ENCODE measurements at regions not wholly inside any gene's neighbourhood (a gene's known extent, or its start where the extent isn't known, plus 50 kb on each side); places are given as distances from the start of the nearest gene placed in this dataset.
A peak's percentile ranks its signal among the peaks of the same experiment; 100 is the strongest.

- 85 to 89% methylated on average over 5 of the region's 5 CpGs for WGBS, 2 donors
- no peak for TF ChIP-seq CTCF (IDR thresholded peaks at IDR 0.05)
- Histone ChIP-seq H3K27me3 (no peaks in the 10 kb centered on the region), H3K4me3 (no peak overlapping the region), H3K9me3 (no peaks in the 10 kb centered on the region), H3K4me1 (peaks cover 0 to 4% (median 0%) of the 10 kb centered on the region in 3 donors), H3K27ac (no peak overlapping the region), H3K36me3 (no peaks in the 10 kb centered on the region)
- intact Hi-C loops (cut with DNase I): no loop called here
- no peak for DNase-seq
- no peak for FAIRE-seq
- no peak for ATAC-seq
Observed at GRCh38 chr7:356087-356486, 66.1 kb downstream of the FOXL3 start.

DNA sequence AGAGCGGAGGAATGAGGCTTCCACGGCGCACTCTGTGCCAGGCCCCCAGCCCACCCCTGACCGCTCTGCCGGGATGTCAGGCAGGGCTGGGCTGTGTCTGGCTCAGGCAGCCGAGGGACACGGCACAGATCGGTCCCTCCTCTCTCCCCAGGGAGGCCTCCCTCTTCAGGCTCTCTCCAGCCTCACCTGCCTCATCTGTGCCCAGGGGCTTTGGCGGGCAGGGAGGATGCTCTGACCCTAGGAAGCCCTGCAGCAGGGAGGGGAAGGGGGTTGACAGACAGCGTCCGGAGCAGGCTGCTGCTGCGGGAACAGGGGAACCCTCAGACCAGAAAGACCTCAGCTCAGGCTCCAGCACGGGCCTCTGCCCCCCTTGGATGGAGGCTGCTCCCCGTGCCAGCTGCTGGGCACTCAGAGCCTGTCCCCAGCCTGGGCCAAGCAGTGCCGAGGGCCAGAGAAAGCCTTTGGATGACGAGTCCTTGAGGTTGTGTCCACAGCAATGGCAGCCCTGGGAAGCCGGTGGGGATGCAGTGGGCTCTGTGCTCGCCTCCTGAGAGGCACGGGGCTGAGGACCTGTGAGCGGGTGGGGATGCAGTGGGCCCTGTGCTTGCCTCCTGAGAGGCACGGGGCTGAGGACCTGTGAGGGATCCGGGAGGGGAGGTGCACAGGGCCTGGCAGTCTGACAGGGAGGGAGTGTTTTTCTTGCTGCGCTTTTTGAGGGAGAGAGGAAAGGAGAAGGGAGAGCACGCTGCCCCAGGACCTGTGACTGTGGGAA is 66.9 kb downstream of the FOXL3 start:
- 80 to 81% methylated on average over 24 of the region's 24 CpGs for WGBS, 2 donors
- Histone ChIP-seq H3K27me3 (no peaks in the 10 kb centered on the region), H3K27ac (peak overlapping the region in 1 of 4 donors; percentile 28), H3K4me3 (no peak overlapping the region), H3K9me3 (no peaks in the 10 kb centered on the region), H3K4me1 (peaks cover 0 to 5% (median 0%) of the 10 kb centered on the region in 3 donors), H3K36me3 (no peaks in the 10 kb centered on the region)
- ATAC-seq (peak in 3 of 4 donors; percentile 40 to 48 (median 47)), DNase-seq (peak in 2 of 6 donors; percentile 38 to 86), FAIRE-seq (no peak)
- intact Hi-C loops (cut with DNase I): no loop called here
- TF ChIP-seq CTCF (IDR thresholded peaks at IDR 0.05): no peak

- H3K27me3 ChIP-seq: no peaks in the 10 kb centered on the region
- no peaks in the 10 kb centered on the region for H3K9me3 ChIP-seq
- intact Hi-C loops (cut with DNase I): no loop called here
- H3K4me1 ChIP-seq: peaks cover 0 to 13% (median 0%) of the 10 kb centered on the region in 3 donors
- peak overlapping the region in 2 of 4 donors; percentile 8 to 28 for H3K27ac ChIP-seq
- H3K4me3 ChIP-seq: no peak overlapping the region
- DNase-seq (peak in 2 of 6 donors; percentile 18 to 47), FAIRE-seq (no peak), ATAC-seq (peak in 3 of 4 donors; percentile 8 to 47 (median 18))
- H3K36me3 ChIP-seq: no peaks in the 10 kb centered on the region
- 65 to 66% methylated on average over 11 to 12 of the region's 12 CpGs for WGBS, 2 donors
- TF ChIP-seq CTCF (IDR thresholded peaks at IDR 0.05): no peak
Observed at GRCh38 chr7:357531-358209, 67.7 kb downstream of the FOXL3 start.

DNA sequence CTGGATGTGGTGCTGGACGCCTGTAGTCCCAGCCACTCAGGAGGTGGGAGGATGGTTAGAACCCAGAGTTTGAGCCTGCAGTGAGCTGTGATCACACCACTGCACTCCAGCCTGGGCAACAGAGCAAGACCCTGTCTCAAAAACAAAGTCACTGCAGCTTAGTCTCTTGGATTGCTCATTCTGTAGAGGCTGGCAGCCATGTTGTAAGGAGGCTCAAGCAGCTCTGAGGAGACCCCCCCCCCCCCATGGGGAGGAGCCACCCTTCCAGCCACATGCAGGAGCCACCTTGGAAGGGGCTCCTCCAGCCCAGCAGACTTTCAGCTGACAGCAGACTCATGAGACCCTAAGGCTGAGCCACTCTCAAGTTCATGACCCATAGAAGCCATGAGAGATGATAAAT is 68.4 kb downstream of the FOXL3 start:
- H3K36me3 ChIP-seq: no peaks in the 10 kb centered on the region
- no peak for ATAC-seq
- peak overlapping the region in 1 of 4 donors; percentile 8 for H3K27ac ChIP-seq

More for the DNA sequence above, 68.4 kb downstream of the FOXL3 start:
- DNase-seq: peak in 2 of 6 donors; percentile 8 to 23
- WGBS, 2 donors: 93 to 100% methylated on average over 1 of the region's 1 CpG
- H3K4me3 ChIP-seq: no peak overlapping the region
- intact Hi-C loops (cut with DNase I): no loop called here
- TF ChIP-seq CTCF (IDR thresholded peaks at IDR 0.05): no peak
- FAIRE-seq: no peak
- H3K27me3 ChIP-seq: no peaks in the 10 kb centered on the region
- peaks cover 0 to 13% (median 0%) of the 10 kb centered on the region in 3 donors for H3K4me1 ChIP-seq
- no peaks in the 10 kb centered on the region for H3K9me3 ChIP-seq
